Breast epithelium (tissue), 3 donors: ENCODE measurements at regions not wholly inside any gene's neighbourhood (a gene's known extent, or its start where the extent isn't known, plus 50 kb on each side); places are given as distances from the start of the nearest gene placed in this dataset.

Experiments
- POLR2A ChIP-seq: fragments of 450-650 bp; IDR thresholded peaks from one replicate; pipeline ENCODE4 v1.6.1; 2016; ENCODE audit warnings: antibody characterized with exemption, mild to moderate bottlenecking, moderate library complexity
- TF ChIP-seq, protein P1 (sequence below), 3 donors: fragments of 450-650 bp; IDR thresholded peaks; one replicate each; pipeline ENCODE4 v1.5.1; 2016 to 2017; ENCODE audit warnings: antibody characterized with exemption in 3 of 3, mild to moderate bottlenecking in 3 of 3, moderate library complexity in 3 of 3

DNA sequence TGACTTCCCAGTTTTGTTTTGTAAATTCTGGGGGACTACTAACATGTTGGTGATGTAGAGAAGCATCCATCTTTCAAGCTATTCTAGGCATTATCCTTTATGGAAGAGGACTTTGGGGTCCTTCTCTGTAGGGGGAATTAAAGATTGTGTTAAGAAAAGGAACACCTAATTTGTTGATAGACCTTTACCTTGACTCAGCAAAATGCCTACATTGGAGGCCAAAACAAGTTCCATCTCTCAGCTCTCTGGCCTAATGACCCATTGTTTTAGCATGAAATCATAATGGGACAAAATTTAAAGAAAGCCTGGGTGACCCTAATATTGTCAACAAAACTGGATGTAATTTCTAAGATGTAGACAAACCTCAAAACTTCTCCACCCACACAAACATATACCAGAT lies 465.3 kb upstream of the SOX9 start:
- TF ChIP-seq POLR2A: no peak
- TF ChIP-seq, protein P1, sequence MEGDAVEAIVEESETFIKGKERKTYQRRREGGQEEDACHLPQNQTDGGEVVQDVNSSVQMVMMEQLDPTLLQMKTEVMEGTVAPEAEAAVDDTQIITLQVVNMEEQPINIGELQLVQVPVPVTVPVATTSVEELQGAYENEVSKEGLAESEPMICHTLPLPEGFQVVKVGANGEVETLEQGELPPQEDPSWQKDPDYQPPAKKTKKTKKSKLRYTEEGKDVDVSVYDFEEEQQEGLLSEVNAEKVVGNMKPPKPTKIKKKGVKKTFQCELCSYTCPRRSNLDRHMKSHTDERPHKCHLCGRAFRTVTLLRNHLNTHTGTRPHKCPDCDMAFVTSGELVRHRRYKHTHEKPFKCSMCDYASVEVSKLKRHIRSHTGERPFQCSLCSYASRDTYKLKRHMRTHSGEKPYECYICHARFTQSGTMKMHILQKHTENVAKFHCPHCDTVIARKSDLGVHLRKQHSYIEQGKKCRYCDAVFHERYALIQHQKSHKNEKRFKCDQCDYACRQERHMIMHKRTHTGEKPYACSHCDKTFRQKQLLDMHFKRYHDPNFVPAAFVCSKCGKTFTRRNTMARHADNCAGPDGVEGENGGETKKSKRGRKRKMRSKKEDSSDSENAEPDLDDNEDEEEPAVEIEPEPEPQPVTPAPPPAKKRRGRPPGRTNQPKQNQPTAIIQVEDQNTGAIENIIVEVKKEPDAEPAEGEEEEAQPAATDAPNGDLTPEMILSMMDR (IDR thresholded peaks at IDR 0.05): no peak
